T-helper 1 cell treated with Interleukin-12 subunit alpha and Interleukin-12 subunit beta and Interleukin-4 antibody, amounts not matched to agents 30 ng/mL and 1 ng/mL, for 36 hours (primary cell): ENCODE measurements at regions not wholly inside any gene's neighbourhood (a gene's known extent, or its start where the extent isn't known, plus 50 kb on each side); places are given as distances from the start of the nearest gene placed in this dataset.

Experiments used
- intact Hi-C: fragments of 100-400 bp; cut with micrococcal nuclease; formaldehyde crosslinking; loops from one replicate; pipeline ENCODE4 v1.15.1; 2024

- intact Hi-C loops, result no loop called here
Observed at GRCh38 chr6:139852488-139853140, 478.2 kb upstream of the CITED2 start.

GRCh38 chr6:139852067-139852466 lies 477.6 kb upstream of the CITED2 start:
- intact Hi-C loops, result no loop called here

GRCh38 chr6:139851206-139851605 lies 476.8 kb upstream of the CITED2 start:
- intact Hi-C loops, result no loop called here

- intact Hi-C loops, result no loop called here
Observed at GRCh38 chr6:139850512-139850911, 476.1 kb upstream of the CITED2 start.

GRCh38 chr6:139847457-139847813 lies 473.0 kb upstream of the CITED2 start:
- intact Hi-C loops, result no loop called here

DNA sequence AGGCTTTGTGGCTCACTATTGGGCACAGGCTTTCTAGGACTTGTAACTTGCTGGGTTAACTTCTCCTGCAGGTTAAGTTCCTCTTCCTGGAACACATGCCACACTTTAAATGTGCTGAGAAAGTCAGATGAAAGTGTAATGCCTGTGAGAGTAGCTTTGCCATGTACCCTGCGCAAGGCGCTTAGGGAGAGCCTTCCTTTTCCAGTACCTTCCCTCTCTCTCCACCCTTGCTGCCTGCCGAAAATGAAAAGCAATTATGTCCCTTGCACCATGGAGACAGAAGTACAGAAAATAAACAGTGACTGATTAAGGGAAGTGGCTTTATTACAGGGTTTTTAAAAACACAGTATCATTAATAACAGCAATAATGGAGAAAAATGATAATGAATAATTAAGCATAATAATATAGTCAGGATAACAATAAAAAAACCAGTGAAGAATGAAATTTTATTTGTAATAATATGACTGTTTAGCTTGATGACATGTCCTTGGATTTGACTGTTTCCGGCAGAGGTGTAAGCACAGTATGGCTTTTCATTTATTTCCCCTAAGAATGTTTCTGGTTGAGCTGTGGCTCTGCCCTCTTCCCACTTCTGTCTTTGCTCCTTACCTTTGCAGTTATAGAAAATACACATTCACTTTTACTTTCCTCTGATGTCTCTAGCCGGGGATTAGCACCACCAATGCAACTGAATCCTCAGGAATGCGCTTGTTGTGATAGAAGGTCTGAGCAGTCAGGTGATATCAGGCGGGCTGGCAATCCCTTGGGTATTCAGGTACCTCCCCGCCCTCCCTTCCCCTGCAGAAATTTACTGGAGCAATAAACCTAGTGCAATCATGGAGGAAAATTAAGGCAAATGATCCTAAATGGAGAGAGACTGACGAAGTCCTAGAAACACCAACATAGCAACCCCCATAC lies 472.3 kb upstream of the CITED2 start:
- intact Hi-C loops, result no loop called here

DNA sequence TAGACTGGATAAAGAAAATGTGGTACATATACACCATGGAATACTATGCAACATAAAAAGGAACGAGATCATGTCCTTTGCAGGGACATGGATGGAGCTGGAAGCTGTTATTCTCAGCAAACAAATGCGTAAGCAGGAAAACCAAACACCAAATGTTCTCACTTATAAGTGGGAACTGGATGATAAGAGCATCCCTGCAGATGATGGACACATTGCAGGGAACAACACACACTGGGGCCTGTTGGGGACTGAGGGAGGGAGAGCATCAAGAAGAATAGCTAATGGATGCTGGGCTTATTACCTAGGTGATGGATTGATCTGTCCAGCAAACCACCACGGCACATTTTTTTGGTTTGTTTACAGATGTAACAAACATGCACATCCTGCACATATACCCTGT lies 470.5 kb upstream of the CITED2 start:
- intact Hi-C loops, result no loop called here

DNA sequence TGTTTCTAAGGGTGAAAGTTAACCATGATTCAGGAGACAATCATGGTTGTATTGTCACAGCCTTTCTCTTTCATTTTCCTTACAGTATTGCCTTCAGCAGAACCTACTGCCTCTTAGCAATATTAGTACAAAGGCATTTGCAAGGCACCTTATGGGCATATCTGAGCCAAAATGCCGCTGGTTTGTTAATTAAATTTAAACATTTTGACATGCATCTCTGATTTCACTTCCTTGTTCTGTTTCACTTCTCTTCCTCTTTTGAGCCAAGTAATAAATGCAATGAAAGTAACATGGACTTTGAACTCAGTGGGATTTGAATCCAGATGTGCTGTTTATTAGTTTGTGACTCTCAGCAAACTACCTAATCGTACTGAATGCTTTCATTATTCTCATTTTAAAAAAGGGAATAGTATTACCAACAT lies 467.4 kb upstream of the CITED2 start:
- intact Hi-C loops, result no loop called here

DNA sequence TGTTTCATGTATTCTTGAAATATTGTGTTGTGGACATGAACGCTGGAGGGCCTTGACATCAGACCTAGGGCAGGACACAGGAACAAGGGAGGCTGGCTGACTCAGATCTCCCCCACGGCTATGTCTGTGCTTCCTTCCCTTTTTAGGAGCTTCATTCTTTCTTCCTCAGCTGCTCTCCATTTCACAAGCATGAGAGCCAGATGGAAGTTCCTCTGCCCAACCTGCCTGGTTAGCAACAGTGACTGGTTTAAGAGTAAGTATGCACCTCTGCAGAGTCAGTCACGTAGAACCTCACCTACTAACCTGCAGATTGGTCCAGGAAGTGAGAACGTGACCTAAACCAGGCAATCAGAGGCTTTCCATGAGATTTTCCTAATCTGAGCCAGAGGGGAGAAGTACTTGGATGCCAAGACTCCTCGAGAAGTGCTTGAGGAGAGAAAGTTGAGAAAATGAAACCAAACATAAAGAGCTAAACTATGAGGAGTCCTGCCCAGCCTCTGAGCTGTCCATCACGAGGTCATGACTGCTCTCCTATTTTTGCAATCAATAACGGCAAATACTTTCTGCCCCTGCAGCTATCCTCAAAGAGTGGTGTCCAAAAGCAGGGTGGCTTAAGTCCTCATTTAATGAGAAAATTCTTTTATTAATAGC lies 465.2 kb upstream of the CITED2 start:
- intact Hi-C loops, result no loop called here

DNA sequence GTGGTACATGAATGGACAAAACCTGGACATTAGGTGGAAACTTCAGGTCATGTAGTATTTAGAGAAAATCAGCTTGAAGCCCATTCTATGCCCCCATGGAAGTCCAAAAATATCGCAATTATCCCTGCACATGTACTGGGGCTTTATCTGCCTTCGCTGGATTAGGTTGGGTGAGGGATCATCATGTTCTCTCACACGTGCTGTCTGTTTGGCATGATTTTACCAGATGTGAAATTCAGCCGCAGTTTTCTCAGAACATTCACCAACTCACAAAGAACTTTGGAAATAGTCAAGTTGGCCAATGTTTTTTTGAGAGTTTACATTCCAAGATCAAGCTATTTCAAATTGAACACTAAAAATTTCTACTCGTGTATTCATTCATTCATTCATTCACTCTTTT lies 459.8 kb upstream of the CITED2 start:
- intact Hi-C loops, result no loop called here

DNA sequence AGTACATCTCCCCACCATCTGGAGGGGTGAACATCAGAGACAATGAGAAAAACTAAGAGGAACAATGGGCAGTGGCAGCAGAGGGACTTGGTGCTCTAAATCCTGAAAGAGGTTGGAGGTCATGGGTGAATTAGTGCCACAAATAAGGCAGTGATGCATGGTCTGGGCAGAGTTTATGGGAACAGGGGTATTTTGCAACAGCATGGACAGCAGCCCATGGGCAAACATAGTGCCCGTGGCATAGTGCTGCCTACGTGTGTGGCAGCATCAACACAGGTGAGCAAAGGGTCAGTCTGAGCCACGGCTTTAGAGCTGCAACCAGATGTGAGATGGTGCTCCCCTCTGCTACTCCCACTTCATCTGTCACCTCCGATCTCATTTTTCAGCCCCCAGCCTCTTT lies 459.1 kb upstream of the CITED2 start:
- intact Hi-C loops, result no loop called here

DNA sequence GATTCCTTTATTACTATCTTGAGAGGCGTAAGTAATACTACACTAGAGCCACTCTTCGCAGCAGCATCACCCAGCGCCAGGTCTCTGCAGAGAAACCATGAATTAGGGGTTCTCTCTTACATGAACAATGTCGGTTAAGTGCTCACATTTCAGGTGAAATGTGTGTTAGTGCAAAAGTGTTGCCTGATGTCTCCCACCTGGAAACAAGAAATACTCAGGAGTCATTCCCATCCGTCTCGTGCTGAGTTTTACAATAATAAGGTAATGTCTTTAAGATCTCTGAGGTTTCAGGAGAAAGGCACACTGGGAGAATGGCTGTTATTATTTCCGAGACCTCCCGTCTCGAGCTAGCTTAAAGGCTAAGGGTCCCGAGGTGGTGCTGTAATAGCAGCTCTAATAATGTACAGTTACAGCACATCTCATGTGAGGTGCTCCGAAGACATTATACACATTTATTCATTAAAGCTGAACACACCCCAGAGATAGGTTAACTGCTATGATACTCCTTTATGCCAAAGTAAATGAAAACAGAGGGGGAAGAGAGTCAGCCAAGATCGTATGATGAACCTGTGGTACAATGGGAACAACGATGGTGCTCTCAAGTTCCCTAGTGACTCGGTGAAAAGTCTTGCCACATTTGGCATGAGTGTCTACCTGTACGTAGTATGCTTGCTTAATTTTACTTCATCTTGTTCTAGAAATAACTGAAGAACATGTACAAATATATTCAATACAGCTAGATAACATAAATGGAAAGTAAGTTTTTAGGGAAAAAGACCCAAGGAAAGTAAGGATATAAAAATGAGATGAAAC lies 458.3 kb upstream of the CITED2 start:
- intact Hi-C loops, result no loop called here

DNA sequence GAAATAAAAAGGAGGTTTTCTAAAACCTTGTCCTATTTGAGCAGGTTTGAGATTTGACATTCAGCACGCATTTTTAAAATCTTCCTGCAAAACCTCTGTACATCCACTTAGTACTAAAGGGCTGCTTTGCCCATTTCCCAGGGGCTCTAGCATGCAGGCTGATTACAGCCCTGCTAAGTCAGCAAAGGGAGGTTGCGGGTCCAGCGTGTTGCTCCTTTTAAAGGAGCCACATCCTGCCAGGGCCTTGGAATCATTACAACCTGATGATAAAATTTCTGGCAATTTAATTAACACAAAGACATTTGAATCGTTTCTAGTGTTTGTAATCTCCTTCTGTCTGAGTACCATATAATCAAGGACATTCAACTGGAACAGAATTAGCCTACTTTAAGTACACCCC lies 455.1 kb upstream of the CITED2 start:
- intact Hi-C loops, result no loop called here

GRCh38 chr6:139828751-139829519 lies 454.5 kb upstream of the CITED2 start:
- intact Hi-C loops, result no loop called here

DNA sequence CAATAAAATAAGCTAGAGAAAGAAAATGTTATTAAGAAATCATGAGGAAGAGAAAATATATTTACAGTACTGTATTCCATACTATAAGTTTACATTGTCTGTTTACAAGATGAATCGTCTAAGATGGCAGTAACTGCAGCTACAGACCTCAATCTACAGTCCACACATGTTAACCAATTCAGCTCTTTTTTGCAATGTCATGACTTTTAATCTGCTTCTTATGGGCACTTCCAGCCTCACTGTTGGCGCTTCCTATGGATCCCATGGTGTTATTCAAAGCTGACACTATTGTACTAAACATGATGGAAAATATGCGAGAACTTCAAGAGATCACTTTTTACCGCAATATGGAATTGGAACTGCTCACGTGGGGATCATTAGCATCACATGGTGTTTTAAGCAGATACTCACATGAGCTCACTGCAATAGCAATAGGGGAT lies 451.5 kb upstream of the CITED2 start:
- intact Hi-C loops, result no loop called here

DNA sequence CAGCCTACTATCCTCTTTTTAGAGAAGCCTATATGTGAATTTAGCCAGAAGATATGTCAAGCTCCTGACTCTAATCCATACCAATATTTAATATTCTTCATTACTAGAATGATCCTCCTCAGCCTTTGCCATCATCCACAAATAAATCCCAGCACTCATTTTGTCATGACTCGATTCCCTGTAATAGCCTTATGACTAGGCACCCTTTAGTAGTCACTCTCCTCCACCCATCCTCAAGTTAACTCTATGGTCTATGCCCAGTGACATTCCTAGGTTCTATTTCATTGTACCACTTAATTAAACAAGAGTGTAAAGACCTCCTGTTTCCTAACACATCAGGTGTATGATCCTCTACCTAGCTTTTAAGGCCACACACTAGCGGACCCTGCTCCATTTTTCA lies 450.4 kb upstream of the CITED2 start:
- intact Hi-C loops, result no loop called here

DNA sequence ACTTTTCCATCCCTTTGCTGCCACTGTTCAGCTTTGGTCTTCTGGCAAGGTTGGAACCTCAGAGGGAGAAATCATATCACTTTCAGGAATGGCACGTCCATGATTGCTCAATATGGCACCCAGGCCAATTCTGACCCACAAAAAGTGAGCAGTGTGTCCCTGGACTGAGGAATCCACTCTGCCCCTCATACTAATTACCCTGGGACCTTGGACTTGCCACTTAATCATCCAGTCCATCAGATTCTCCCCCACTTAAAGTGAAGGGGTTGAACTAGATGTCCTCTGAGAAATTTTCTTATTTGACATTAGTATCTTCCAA lies 449.3 kb upstream of the CITED2 start:
- intact Hi-C loops, result no loop called here

GRCh38 chr6:139823099-139823807 lies 448.8 kb upstream of the CITED2 start:
- intact Hi-C loops, result no loop called here

DNA sequence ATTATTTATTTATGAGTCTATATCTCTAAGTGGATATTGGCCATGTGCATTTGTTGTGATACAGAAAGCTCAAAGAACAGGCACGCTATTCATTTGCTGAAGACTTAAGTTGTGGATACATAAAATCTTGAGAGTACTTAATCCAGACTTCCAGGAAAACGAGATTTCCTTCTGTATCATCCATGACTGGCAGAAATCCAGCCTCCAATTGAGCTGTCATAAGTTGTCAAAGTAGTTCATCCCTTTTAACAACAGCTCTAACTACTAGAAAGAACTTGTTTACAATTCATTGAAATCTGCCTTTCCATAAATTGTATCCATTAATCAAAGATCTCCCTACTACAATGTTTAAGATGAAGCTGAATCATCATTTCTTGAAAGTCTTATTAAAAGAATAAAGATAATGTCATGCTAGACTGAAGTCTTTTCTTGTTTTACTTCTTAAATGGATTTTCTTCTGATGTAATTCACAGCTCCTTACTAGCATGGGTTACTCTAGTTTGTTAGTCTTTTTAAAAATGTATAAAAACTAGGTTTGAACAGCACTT lies 447.3 kb upstream of the CITED2 start:
- intact Hi-C loops, result no loop called here

GRCh38 chr6:139820210-139820609 lies 445.8 kb upstream of the CITED2 start:
- intact Hi-C loops, result no loop called here
